ENCODE measurements at regions not wholly inside any gene's neighbourhood (a gene's known extent, or its start where the extent isn't known, plus 50 kb on each side); places are given as distances from the start of the nearest gene placed in this dataset.

DNA sequence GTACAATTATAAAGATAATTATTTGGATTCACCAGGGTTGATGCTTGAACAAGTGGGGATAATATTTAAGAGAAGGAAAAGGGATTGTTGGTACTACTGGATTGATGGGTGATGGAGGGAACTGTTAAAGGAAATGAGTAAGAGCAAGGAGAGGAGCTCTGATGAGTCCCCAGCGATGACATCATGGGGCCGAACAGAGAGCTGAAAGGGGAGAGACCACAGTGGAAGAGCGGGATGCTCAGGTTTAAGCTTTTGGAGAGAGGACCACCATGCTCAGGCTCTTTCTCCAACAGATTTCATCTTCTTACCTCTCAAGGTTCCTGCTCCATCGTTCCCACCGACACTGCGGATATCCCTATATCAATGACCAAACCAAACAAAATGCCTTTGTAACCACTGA lies 568.7 kb downstream of the ETS1 start:
- no peak overlapping the region for H3K4me3 Mint-ChIP-seq (ENCODE audit: unreplicated experiment)
- no peak for DNase-seq
- no peaks in the 10 kb centered on the region for H3K27me3 Mint-ChIP-seq (ENCODE audit: unreplicated experiment)
- no peak overlapping the region for H3K27ac Mint-ChIP-seq (ENCODE audit: unreplicated experiment)
- H3K4me1 Mint-ChIP-seq (ENCODE audit: low read depth, unreplicated experiment), result no peaks in the 10 kb centered on the region
- no peaks in the 10 kb centered on the region for H3K9me3 Mint-ChIP-seq (ENCODE audit: unreplicated experiment)
- no peaks in the 10 kb centered on the region for H3K36me3 Mint-ChIP-seq (ENCODE audit: unreplicated experiment)
- TF ChIP-seq, protein P1, sequence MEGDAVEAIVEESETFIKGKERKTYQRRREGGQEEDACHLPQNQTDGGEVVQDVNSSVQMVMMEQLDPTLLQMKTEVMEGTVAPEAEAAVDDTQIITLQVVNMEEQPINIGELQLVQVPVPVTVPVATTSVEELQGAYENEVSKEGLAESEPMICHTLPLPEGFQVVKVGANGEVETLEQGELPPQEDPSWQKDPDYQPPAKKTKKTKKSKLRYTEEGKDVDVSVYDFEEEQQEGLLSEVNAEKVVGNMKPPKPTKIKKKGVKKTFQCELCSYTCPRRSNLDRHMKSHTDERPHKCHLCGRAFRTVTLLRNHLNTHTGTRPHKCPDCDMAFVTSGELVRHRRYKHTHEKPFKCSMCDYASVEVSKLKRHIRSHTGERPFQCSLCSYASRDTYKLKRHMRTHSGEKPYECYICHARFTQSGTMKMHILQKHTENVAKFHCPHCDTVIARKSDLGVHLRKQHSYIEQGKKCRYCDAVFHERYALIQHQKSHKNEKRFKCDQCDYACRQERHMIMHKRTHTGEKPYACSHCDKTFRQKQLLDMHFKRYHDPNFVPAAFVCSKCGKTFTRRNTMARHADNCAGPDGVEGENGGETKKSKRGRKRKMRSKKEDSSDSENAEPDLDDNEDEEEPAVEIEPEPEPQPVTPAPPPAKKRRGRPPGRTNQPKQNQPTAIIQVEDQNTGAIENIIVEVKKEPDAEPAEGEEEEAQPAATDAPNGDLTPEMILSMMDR (IDR thresholded peaks at IDR 0.05; ENCODE audit: partially characterized antibody, unreplicated experiment), result no peak

DNA sequence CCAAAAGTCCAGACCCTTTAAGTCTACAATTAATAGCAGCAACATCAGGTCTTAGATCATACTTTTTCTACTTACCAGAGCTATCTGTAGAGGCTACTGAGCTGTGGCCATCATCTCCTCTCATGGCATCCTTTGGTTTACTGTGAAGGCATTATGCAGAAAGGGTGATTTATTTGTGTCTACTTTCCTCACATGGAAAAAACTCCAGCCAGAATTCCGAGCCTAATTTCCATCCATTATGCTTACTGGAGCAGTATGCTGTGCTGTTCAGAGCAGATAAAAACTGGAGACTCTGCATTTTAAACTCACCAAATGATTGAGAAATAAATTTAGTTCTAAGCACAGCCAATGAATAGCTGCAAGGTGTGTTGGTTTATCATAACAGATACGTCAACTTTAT lies 581.8 kb downstream of the ETS1 start:
- no peak overlapping the region for H3K4me3 Mint-ChIP-seq (ENCODE audit: unreplicated experiment)
- TF ChIP-seq, protein P1 (IDR thresholded peaks at IDR 0.05; ENCODE audit: partially characterized antibody, unreplicated experiment), result no peak
- H3K27ac Mint-ChIP-seq (ENCODE audit: unreplicated experiment), result no peak overlapping the region
- no peaks in the 10 kb centered on the region for H3K4me1 Mint-ChIP-seq (ENCODE audit: low read depth, unreplicated experiment)
- no peaks in the 10 kb centered on the region for H3K27me3 Mint-ChIP-seq (ENCODE audit: unreplicated experiment)
- peaks cover 5% of the 10 kb centered on the region for H3K9me3 Mint-ChIP-seq (ENCODE audit: unreplicated experiment)
- DNase-seq, result no peak
- H3K36me3 Mint-ChIP-seq (ENCODE audit: unreplicated experiment), result peaks cover 17% of the 10 kb centered on the region

DNA sequence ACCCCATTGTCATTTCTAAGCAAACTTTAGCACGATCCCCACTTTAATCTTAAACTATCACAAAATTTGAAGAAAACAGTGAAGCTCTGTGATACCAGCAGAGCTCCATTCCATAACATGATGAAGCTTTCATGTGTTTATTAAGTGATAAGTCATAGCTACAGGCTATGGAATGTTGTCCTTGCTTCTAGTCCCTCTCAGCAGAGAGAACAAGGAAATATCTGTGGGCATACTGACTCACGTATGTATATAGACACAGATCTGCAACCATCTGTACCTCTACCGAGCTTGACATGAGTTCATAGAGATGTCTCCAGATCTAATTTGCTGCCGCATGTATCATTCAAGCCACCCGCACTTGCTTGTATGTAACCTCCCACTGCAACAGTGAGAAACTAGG lies 588.9 kb downstream of the ETS1 start:
- Mint-ChIP-seq H3K27me3 (ENCODE audit: unreplicated experiment) (peaks cover 7% of the 10 kb centered on the region), H3K27ac (ENCODE audit: unreplicated experiment) (no peak overlapping the region), H3K9me3 (ENCODE audit: unreplicated experiment) (peaks cover 2% of the 10 kb centered on the region), H3K36me3 (ENCODE audit: unreplicated experiment) (no peaks in the 10 kb centered on the region), H3K4me1 (ENCODE audit: low read depth, unreplicated experiment) (peaks cover 6% of the 10 kb centered on the region), H3K4me3 (ENCODE audit: unreplicated experiment) (no peak overlapping the region)
- no peak for DNase-seq
- TF ChIP-seq, protein P1 (IDR thresholded peaks at IDR 0.05; ENCODE audit: partially characterized antibody, unreplicated experiment), result no peak

DNA sequence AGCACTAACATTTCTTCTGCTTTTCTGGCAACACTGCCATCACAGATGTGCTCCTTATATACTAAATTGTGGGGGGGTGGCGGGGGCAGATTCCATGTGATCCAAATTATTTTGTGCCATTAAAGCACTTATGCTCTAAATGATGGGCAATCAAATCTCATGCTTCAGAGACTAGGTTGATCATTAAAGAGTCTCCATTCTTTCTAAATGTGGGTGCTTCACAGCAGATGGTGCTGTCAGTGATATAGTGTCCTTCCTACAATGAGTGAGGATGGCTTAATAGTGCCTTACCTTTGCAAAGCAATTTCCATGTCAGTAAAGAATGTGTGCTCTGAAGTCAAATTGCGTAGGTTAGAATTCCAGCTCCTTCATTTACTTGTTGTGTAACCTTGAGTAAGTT lies 589.8 kb downstream of the ETS1 start:
- Mint-ChIP-seq H3K36me3 (ENCODE audit: unreplicated experiment) (no peaks in the 10 kb centered on the region), H3K9me3 (ENCODE audit: unreplicated experiment) (peaks cover 2% of the 10 kb centered on the region), H3K27me3 (ENCODE audit: unreplicated experiment) (peaks cover 7% of the 10 kb centered on the region), H3K4me1 (ENCODE audit: low read depth, unreplicated experiment) (peaks cover 6% of the 10 kb centered on the region), H3K27ac (ENCODE audit: unreplicated experiment) (no peak overlapping the region), H3K4me3 (ENCODE audit: unreplicated experiment) (no peak overlapping the region)
- DNase-seq, result no peak
- TF ChIP-seq, protein P1 (IDR thresholded peaks at IDR 0.05; ENCODE audit: partially characterized antibody, unreplicated experiment), result no peak

DNA sequence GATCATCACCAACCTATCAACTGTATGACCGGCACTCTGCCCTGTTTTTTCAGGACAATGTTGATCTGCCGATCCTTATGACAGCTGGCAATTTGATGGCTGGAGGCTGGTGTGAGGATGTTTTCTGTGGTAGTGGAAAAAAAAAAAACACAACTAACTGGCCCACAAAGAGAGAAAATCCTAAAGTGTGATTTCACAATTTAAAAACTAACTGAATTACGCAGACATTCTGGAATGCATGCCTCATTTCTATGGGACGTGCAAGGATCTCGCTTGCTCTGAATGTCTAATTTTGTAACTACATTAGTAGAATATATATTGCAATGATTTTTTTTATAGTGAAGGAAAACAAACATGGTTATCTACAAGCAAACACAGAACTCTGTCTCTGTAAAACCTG lies 590.5 kb downstream of the ETS1 start:
- DNase-seq, result no peak
- H3K9me3 Mint-ChIP-seq (ENCODE audit: unreplicated experiment), result peaks cover 2% of the 10 kb centered on the region
- TF ChIP-seq, protein P1 (IDR thresholded peaks at IDR 0.05; ENCODE audit: partially characterized antibody, unreplicated experiment), result no peak
- no peak overlapping the region for H3K27ac Mint-ChIP-seq (ENCODE audit: unreplicated experiment)
- peaks cover 6% of the 10 kb centered on the region for H3K4me1 Mint-ChIP-seq (ENCODE audit: low read depth, unreplicated experiment)
- H3K4me3 Mint-ChIP-seq (ENCODE audit: unreplicated experiment), result no peak overlapping the region
- H3K36me3 Mint-ChIP-seq (ENCODE audit: unreplicated experiment), result no peaks in the 10 kb centered on the region
- H3K27me3 Mint-ChIP-seq (ENCODE audit: unreplicated experiment), result peaks cover 7% of the 10 kb centered on the region
